Spleen (tissue), 11 donors: ENCODE measurements at regions not wholly inside any gene's neighbourhood (a gene's known extent, or its start where the extent isn't known, plus 50 kb on each side); places are given as distances from the start of the nearest gene placed in this dataset.
"Not testable (repeated sequence)": the region's sequence is repeated elsewhere in the genome, so short reads cannot be mapped to it uniquely, and the experiment has no call there.

Source experiments
- DNase-seq: peaks from one replicate; pipeline ENCODE4 v3.0.0-alpha.2; 2020
- H3K27ac ChIP-seq, 8 donors: fragments of 200-600 bp; sonication (generic) in 7 of 8; 1 replicate in 4 of 8; 2 replicates in 4 of 8; pipeline versions ENCODE4 v1.5.0 to v1.8.0; 2016 to 2021; ENCODE audit warnings: inconsistent platforms in 4 of 8, mild to moderate bottlenecking in 4 of 8, moderate library complexity in 1 of 8
- H3K27me3 ChIP-seq, 7 donors: fragments of 200-600 bp; sonication (generic) in 6 of 7; replicated peaks in 1 of 7; 1 replicate in 4 of 7; 2 replicates in 3 of 7; pipeline versions ENCODE4 v1.5.0 to v1.8.0; 2016 to 2021; ENCODE audit warnings: inconsistent platforms in 3 of 7, mild to moderate bottlenecking in 1 of 7
- H3K36me3 ChIP-seq, 6 donors: fragments of 200-600 bp; sonication (generic) in 5 of 6; 1 replicate in 4 of 6; 2 replicates in 2 of 6; pipeline versions ENCODE4 v1.5.0 to v1.8.0; 2016 to 2021; ENCODE audit warnings: inconsistent platforms in 2 of 6
- H3K4me1 ChIP-seq, 6 donors: fragments of 200-600 bp; sonication (generic) in 5 of 6; 1 replicate in 3 of 6; 2 replicates in 3 of 6; pipeline versions ENCODE4 v1.5.0 to v1.8.0; 2016 to 2021; ENCODE audit warnings: inconsistent platforms in 3 of 6
- H3K4me3 ChIP-seq, 8 donors: fragments of 200-600 bp; sonication (generic) in 7 of 8; 1 replicate in 4 of 8; 2 replicates in 4 of 8; pipeline versions ENCODE4 v1.5.0 to v1.8.0; 2016 to 2021; ENCODE audit warnings: inconsistent platforms in 4 of 8, mild to moderate bottlenecking in 4 of 8, moderate library complexity in 2 of 8
- H3K9me3 ChIP-seq, 8 donors: fragments of 200-600 bp; sonication (generic) in 7 of 8; 1 replicate in 4 of 8; 2 replicates in 4 of 8; pipeline versions ENCODE4 v1.5.0 to v1.8.0; 2016 to 2021; ENCODE audit warnings: inconsistent platforms in 4 of 8
- POLR2A ChIP-seq, 3 donors: fragments of 450-650 bp; IDR thresholded peaks; one replicate each; pipeline ENCODE4 v1.5.1; 2017; ENCODE audit warnings: antibody characterized with exemption in 3 of 3, mild to moderate bottlenecking in 1 of 3
- POLR2AphosphoS5 ChIP-seq, 3 donors: sonication (generic); formaldehyde crosslinking; IDR thresholded peaks; one replicate each; pipeline ENCODE4 v1.5.1; 2017; ENCODE audit warnings: antibody characterized with exemption in 3 of 3
- WGBS, 5 donors: extraction: QIAGEN DNeasy Blood & Tissue Kit in 3 of 5; methylation state at CpG; one replicate each; pipeline versions ENCODE4 v1.1.5 to v1.1.7; 2013 to 2018; 5-methylcytosine and 5-hydroxymethylcytosine counted together
- intact Hi-C: fragments of 100-400 bp; cut with DNase I; formaldehyde crosslinking; loops from one replicate; pipeline ENCODE4 v1.15.0; 2023; ENCODE audit warnings: low total_unique reads
- TF ChIP-seq, protein P1 (sequence below), 11 experiments: fragments of 200-600 bp in 7 of 11; fragments of 450-650 bp in 4 of 11; sonication (generic) in 4 of 11; IDR thresholded peaks in 8 of 11; conservative IDR thresholded peaks in 3 of 11; 1 replicate in 7 of 11; 2 replicates in 4 of 11; pipeline versions ENCODE4 v1.4.0 to v1.8.0; 2016 to 2021; ENCODE audit warnings: antibody characterized with exemption in 11 of 11, inconsistent platforms in 4 of 11, mild to moderate bottlenecking in 1 of 11
- donor health status: healthy with polysubstance abuse.
- donor health status: DM: no; HTN: no; CAD: no; lungs with moderate emphysema.
- donor health status: DM: no; HTN: no; CAD: no.
- donor health status: Bipolar disorder and iron deficiency.
- donor health status: healthy.
- donor health status: DM: no; HTN: no; CAD: no.
- donor health status: DM: yes; HTN: yes; CAD: no.

DNA sequence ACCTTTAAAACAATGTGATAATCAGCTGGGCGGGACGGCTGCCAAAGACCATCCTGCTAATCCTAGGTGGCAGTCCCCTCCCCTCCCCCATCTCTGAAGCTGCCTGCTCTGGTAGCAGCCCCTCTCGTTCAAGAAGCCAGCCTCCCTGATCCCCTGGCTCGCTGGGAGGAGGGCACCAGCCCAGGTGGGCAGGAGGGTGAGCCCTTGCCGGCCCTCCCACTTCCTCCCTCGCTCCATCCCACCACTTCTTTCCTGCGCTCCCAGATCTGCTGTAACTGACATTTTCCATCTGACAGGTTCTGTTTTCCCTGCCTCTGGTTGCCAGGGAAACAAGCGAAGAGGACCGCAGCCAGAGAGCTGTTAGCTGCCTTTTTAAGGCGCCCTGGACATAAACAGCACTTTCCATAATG is 155.7 kb upstream of the TNRC6C start:
- Histone ChIP-seq H3K4me3 (no peak overlapping the region), H3K4me1 (peaks cover 0 to 7% (median 0%) of the 10 kb centered on the region in 6 donors), H3K9me3 (no peaks in the 10 kb centered on the region), H3K27ac (no peak overlapping the region), H3K27me3 (peaks cover 0 to 64% (median 5%) of the 10 kb centered on the region in 7 donors), H3K36me3 (no peaks in the 10 kb centered on the region)
- DNase-seq: peak; percentile 19
- intact Hi-C loops: no loop called here
- TF ChIP-seq POLR2A (IDR thresholded peaks at IDR 0.05) (no peak), POLR2AphosphoS5 (IDR thresholded peaks at IDR 0.05) (no peak)
- TF ChIP-seq, protein P1, sequence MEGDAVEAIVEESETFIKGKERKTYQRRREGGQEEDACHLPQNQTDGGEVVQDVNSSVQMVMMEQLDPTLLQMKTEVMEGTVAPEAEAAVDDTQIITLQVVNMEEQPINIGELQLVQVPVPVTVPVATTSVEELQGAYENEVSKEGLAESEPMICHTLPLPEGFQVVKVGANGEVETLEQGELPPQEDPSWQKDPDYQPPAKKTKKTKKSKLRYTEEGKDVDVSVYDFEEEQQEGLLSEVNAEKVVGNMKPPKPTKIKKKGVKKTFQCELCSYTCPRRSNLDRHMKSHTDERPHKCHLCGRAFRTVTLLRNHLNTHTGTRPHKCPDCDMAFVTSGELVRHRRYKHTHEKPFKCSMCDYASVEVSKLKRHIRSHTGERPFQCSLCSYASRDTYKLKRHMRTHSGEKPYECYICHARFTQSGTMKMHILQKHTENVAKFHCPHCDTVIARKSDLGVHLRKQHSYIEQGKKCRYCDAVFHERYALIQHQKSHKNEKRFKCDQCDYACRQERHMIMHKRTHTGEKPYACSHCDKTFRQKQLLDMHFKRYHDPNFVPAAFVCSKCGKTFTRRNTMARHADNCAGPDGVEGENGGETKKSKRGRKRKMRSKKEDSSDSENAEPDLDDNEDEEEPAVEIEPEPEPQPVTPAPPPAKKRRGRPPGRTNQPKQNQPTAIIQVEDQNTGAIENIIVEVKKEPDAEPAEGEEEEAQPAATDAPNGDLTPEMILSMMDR (IDR thresholded peaks at IDR 0.05 in 8 of 11, conservative IDR thresholded peaks at IDR 0.05 in 3 of 11): no peak
- 13 to 28% (median 20%) methylated on average over 10 of the region's 10 CpGs for WGBS, 5 donors

DNA sequence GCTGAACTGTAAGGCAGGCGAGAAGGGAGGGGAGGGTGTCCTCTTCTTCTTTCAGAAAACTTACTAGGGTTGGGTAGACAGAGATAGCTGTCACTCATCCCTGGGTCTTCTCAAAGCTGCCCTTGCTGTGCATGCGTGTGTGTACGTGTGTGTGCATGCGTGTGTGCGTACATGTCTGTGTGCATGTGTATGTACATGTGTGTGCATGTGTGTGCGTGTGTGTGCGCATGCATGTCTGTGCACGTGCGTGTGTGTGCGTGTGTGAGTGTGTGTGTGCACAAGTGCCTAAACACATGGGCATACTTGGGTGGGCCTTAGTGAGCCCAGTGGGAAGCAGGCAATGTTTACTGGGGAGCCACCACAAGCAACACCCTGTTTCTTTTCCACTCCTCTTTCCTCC is 154.8 kb upstream of the TNRC6C start:
- Histone ChIP-seq H3K27ac (no peak overlapping the region), H3K9me3 (no peaks in the 10 kb centered on the region), H3K4me3 (no peak overlapping the region), H3K36me3 (no peaks in the 10 kb centered on the region), H3K27me3 (peaks cover 0 to 55% (median 5%) of the 10 kb centered on the region in 7 donors), H3K4me1 (peaks cover 0 to 7% (median 0%) of the 10 kb centered on the region in 6 donors)
- intact Hi-C loops: no loop called here
- peak; percentile 51 for DNase-seq
- 88 to 96% (median 94%) methylated on average over 10 of the region's 10 CpGs for WGBS, 5 donors
- TF ChIP-seq POLR2A (IDR thresholded peaks at IDR 0.05) (no peak), POLR2AphosphoS5 (IDR thresholded peaks at IDR 0.05) (no peak)
- TF ChIP-seq, protein P1 (IDR thresholded peaks at IDR 0.05 in 8 of 11, conservative IDR thresholded peaks at IDR 0.05 in 3 of 11): no peak

DNA sequence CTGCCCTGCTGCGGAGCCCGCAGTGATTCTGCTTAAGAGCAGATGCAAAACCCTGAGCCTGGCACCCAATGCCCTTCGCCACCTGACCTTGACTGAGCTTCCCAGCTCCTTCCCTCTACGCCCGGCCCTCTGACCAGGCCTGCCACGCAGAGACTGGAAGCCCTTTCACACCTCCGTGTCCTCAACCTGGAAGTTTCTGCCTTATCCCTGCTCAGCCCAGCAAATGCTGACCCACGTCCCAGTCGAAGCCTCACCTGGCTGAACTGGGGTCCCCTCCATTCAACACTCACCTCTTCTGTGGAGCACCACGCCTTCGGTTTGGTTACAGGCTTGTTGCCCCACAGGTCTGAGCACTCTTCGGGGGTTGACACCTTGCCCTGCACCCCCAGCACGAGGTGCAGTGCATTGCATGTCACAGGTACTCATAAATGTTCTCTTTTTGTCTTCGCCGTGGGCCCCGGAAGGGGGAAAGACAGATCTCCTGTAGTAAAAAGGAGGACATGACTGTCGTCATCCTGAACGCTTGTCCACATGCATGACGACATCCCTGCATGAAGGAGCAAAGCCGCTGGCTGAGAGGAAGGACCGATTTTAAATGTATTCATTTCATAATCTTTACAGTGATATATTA is 153.6 kb upstream of the TNRC6C start:
- TF ChIP-seq POLR2AphosphoS5 (IDR thresholded peaks at IDR 0.05) (no peak), POLR2A (IDR thresholded peaks at IDR 0.05) (no peak)
- TF ChIP-seq, protein P1 (IDR thresholded peaks at IDR 0.05 in 8 of 11, conservative IDR thresholded peaks at IDR 0.05 in 3 of 11): no peak
- no peak overlapping the region for H3K27ac ChIP-seq
- intact Hi-C loops: no loop called here
- peaks cover 0 to 7% (median 0%) of the 10 kb centered on the region in 6 donors for H3K4me1 ChIP-seq
- no peaks in the 10 kb centered on the region for H3K36me3 ChIP-seq
- no peaks in the 10 kb centered on the region for H3K9me3 ChIP-seq
- 75 to 93% (median 83%) methylated on average over 21 of the region's 21 CpGs for WGBS, 5 donors
- H3K27me3 ChIP-seq: peaks cover 0 to 44% (median 5%) of the 10 kb centered on the region in 7 donors
- DNase-seq: no peak
- H3K4me3 ChIP-seq: no peak overlapping the region

DNA sequence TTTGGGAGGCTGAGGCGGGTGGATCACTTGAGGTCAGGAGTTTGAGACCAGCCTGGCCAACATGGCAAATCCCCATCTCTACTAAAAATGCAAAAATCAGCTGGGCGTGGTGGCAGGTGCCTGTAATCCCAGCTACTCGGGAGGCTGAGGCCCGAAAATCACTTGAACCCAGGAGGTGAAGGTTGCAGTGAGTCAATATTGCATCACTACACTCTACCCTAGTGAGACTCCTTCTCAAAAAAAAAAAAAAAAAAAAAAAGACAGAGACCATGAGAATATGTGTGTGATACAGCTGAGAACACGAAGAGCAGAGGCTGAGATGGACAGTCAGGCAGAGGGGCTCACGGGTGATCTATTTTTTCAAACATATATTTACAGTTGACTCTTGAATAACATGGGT is 152.5 kb upstream of the TNRC6C start:
- H3K9me3 ChIP-seq, DNase-seq, intact Hi-C loops, H3K4me1 ChIP-seq, H3K36me3 ChIP-seq, H3K4me3 ChIP-seq, H3K27ac ChIP-seq: not testable (repeated sequence)
- WGBS, 5 donors: 80 to 92% (median 86%) methylated on average over 6 of the region's 6 CpGs
- peaks cover 0 to 36% (median 5%) of the 10 kb centered on the region in 7 donors for H3K27me3 ChIP-seq
